Stimulated activated CD4-positive, alpha-beta T cell treated with anti-CD3 and anti-CD28 coated beads, Interleukin-4, amount 100 ng/mL, for 4 hours (primary cell): ENCODE measurements at regions not wholly inside any gene's neighbourhood (a gene's known extent, or its start where the extent isn't known, plus 50 kb on each side); places are given as distances from the start of the nearest gene placed in this dataset.
"Not testable (repeated sequence)": the region's sequence is repeated elsewhere in the genome, so short reads cannot be mapped to it uniquely, and the experiment has no call there.

Experiments
- DNase-seq, 2 experiments: peaks; one replicate each; pipeline ENCODE4 v3.0.0-alpha.2; 2020

GRCh38 chr11:116360221-116360941 lies 412.4 kb downstream of the BUD13 start:
- DNase-seq: no peak

GRCh38 chr11:116357784-116358544 lies 414.8 kb downstream of the BUD13 start:
- no peak for DNase-seq

- no peak for DNase-seq
Observed at GRCh38 chr11:116356451-116356850, 416.3 kb downstream of the BUD13 start.

- no peak for DNase-seq
Observed at GRCh38 chr11:116355104-116355503, 417.7 kb downstream of the BUD13 start.

GRCh38 chr11:116353589-116353988 lies 419.2 kb downstream of the BUD13 start:
- no peak for DNase-seq

GRCh38 chr11:116352881-116353280 lies 419.9 kb downstream of the BUD13 start:
- DNase-seq: no peak

- no peak for DNase-seq
Observed at GRCh38 chr11:116348226-116348625, 424.6 kb downstream of the BUD13 start.

- no peak for DNase-seq
Observed at GRCh38 chr11:116345575-116345974, 427.2 kb downstream of the BUD13 start.

GRCh38 chr11:116344601-116345000 lies 428.2 kb downstream of the BUD13 start:
- DNase-seq: no peak

GRCh38 chr11:116343270-116343669 lies 429.5 kb downstream of the BUD13 start:
- DNase-seq: no peak

- DNase-seq: no peak
Observed at GRCh38 chr11:116342148-116342547, 430.6 kb downstream of the BUD13 start.

GRCh38 chr11:116339306-116340098 lies 433.3 kb downstream of the BUD13 start:
- no peak for DNase-seq

GRCh38 chr11:116338500-116338899 lies 434.3 kb downstream of the BUD13 start:
- not testable (repeated sequence) for DNase-seq

GRCh38 chr11:116336540-116336939 lies 436.2 kb downstream of the BUD13 start:
- no peak for DNase-seq

GRCh38 chr11:116335891-116336290 lies 436.9 kb downstream of the BUD13 start:
- no peak for DNase-seq

GRCh38 chr11:116335078-116335477 lies 437.7 kb downstream of the BUD13 start:
- DNase-seq: no peak

GRCh38 chr11:116334596-116334995 lies 438.2 kb downstream of the BUD13 start:
- no peak for DNase-seq

GRCh38 chr11:116333001-116333535 lies 439.7 kb downstream of the BUD13 start:
- no peak for DNase-seq

GRCh38 chr11:116332391-116332790 lies 440.4 kb downstream of the BUD13 start:
- no peak for DNase-seq

- DNase-seq: no peak
Observed at GRCh38 chr11:116331381-116331780, 441.4 kb downstream of the BUD13 start.

- no peak for DNase-seq
Observed at GRCh38 chr11:116330439-116331185, 442.2 kb downstream of the BUD13 start.

GRCh38 chr11:116329354-116330090 lies 443.3 kb downstream of the BUD13 start:
- no peak for DNase-seq
